HCT116 (cell line): ENCODE measurements at regions not wholly inside any gene's neighbourhood (a gene's known extent, or its start where the extent isn't known, plus 50 kb on each side); places are given as distances from the start of the nearest gene placed in this dataset.

Experiments
- ATAC-seq: fragments of 200-7000 bp; cut with Tn5 transposase; 2 replicates; pipeline ENCODE4 v1.9.1; 2020; ENCODE audit warnings: mild to moderate bottlenecking, moderate library complexity
- BruUV-seq: library from RNA; stranded (reverse); fragments of 400-500 nt; replicated peaks from 2 replicates; lab custom pipeline; 2021; lab: Mats Ljungman, UMichigan
- CTCF ChIA-PET: fragments of 300-600 bp; sonication (Branson Sonifier 250); formaldehyde crosslinking; loops from one replicate; lab custom pipeline; 2021; ENCODE audit warnings: antibody characterized with exemption; lab: Charles Lee
- POLR2A ChIA-PET: fragments of 300-600, 350-600 bp; sonication (Branson Sonifier 250); formaldehyde crosslinking; loops from one replicate; lab custom pipeline; 2021; ENCODE audit warnings: antibody characterized with exemption; lab: Charles Lee
- RAD21 ChIA-PET, 2 experiments: fragments of 300-600 bp; sonication (Branson Sonifier 250); formaldehyde crosslinking; loops; one replicate each; lab custom pipeline; 2023; ENCODE audit warnings: low total read pairs in 2 of 2; ENCODE audit not compliant: uncharacterized antibody in 2 of 2, unreplicated experiment in 2 of 2, low non-redundant PET in 1 of 2; lab: Charles Lee
- DNase-seq: peaks from one replicate; pipeline ENCODE4 v3.0.0-alpha.2; 2010; ENCODE audit warnings: low read depth, low spot score
- H2AFZ ChIP-seq: fragments of 200-600 bp; shearing (Covaris generic), sonication (generic); 2 replicates; pipeline ENCODE4 v1.6.1; 2017; ENCODE audit warnings: low read depth, mixed run types, mixed read lengths, antibody characterized with exemption, low read length; ENCODE audit not compliant: poor library complexity, severe bottlenecking
- H3K27ac ChIP-seq: 2 replicates; pipeline ENCODE4 v1.5.1; 2012; ENCODE audit warnings: low read depth, low read length
- H3K27me3 ChIP-seq: fragments of 200-600 bp; sonication (generic); 2 replicates; pipeline ENCODE4 v1.6.1; 2016; ENCODE audit warnings: mixed run types, low read length, mixed read lengths; ENCODE audit not compliant: insufficient read depth
- H3K36me3 ChIP-seq, 2 experiments: fragments of 200-500 bp in 1 of 2; fragments of 200-600 bp in 1 of 2; sonication (Bioruptor generic) in 1 of 2; sonication (generic) in 1 of 2; 2 replicates each; pipeline versions ENCODE4 v1.5.1 to v1.6.1; 2014 to 2016; ENCODE audit warnings: low read length in 2 of 2, inconsistent platforms in 1 of 2, mixed read lengths in 1 of 2, mixed run types in 1 of 2; ENCODE audit not compliant: insufficient read depth in 2 of 2, control insufficient read depth in 1 of 2
- H3K4me1 ChIP-seq, 2 experiments: fragments of 200-600 bp in 1 of 2; sonication (generic) in 1 of 2; 2 replicates each; pipeline versions ENCODE4 v1.5.1 to v1.6.1; 2012 to 2017; ENCODE audit warnings: low read length in 2 of 2, inconsistent platforms in 1 of 2, mild to moderate bottlenecking in 1 of 2, mixed read lengths in 1 of 2, mixed run types in 1 of 2, moderate library complexity in 1 of 2; ENCODE audit not compliant: insufficient read depth in 2 of 2, control insufficient read depth in 1 of 2
- H3K4me2 ChIP-seq: fragments of 200-600 bp; sonication (generic); 2 replicates; pipeline ENCODE4 v1.6.1; 2017; ENCODE audit warnings: mixed run types, low read length, mixed read lengths
- H3K4me3 ChIP-seq, 2 experiments: fragments of 200-600 bp in 1 of 2; sonication (generic) in 1 of 2; replicated peaks in 1 of 2; 2 replicates each; pipeline ENCODE4 v1.5.1; 2011 to 2016; ENCODE audit warnings: low read length in 2 of 2, control low read depth in 1 of 2, low read depth in 1 of 2, mild to moderate bottlenecking in 1 of 2, mixed read lengths in 1 of 2, mixed run types in 1 of 2
- H3K79me2 ChIP-seq: fragments of 200-600 bp; sonication (generic); 2 replicates; pipeline ENCODE4 v1.6.1; 2017; ENCODE audit warnings: mild to moderate bottlenecking, mixed run types, low read length, moderate library complexity, mixed read lengths; ENCODE audit not compliant: insufficient read depth
- H3K9ac ChIP-seq: fragments of 200-600 bp; sonication (generic); 2 replicates; pipeline ENCODE4 v1.6.1; 2016; ENCODE audit warnings: low read length, mixed read lengths
- H3K9me2 ChIP-seq: fragments of 200-600 bp; sonication (generic), shearing (Covaris generic); 2 replicates; pipeline ENCODE4 v1.6.1; 2017; ENCODE audit warnings: mixed run types, mild to moderate bottlenecking, moderate library complexity; ENCODE audit not compliant: insufficient read depth
- H3K9me3 ChIP-seq, 2 experiments: fragments of 200-500 bp in 1 of 2; fragments of 200-600 bp in 1 of 2; sonication (Bioruptor generic) in 1 of 2; sonication (generic) in 1 of 2; 2 replicates each; pipeline ENCODE4 v1.6.1; 2014 to 2017; ENCODE audit warnings: low read length in 2 of 2, mixed read lengths in 2 of 2, inconsistent platforms in 1 of 2, low read depth in 1 of 2, mild to moderate bottlenecking in 1 of 2, mixed run types in 1 of 2, moderate library complexity in 1 of 2; ENCODE audit not compliant: control insufficient read depth in 1 of 2, insufficient read depth in 1 of 2
- H4K20me1 ChIP-seq: fragments of 200-600 bp; sonication (generic), shearing (Covaris generic); 2 replicates; pipeline ENCODE4 v1.6.1; 2017; ENCODE audit warnings: mixed run types, mild to moderate bottlenecking, moderate library complexity; ENCODE audit not compliant: insufficient read depth
- CBX3 ChIP-seq: IDR thresholded peaks from 2 replicates; pipeline ENCODE4 v1.6.1; 2012; ENCODE audit warnings: low read depth
- EGR1 ChIP-seq: IDR thresholded peaks from 2 replicates; pipeline ENCODE4 v1.6.1; 2012; ENCODE audit warnings: low read depth
- ELF1 ChIP-seq: IDR thresholded peaks from 2 replicates; pipeline ENCODE4 v1.6.1; 2012; ENCODE audit warnings: low read depth, borderline replicate concordance
- EZH2 ChIP-seq: fragments of 200-600 bp; sonication (generic); IDR thresholded peaks from 2 replicates; pipeline ENCODE4 v1.6.1; 2017; ENCODE audit warnings: antibody characterized with exemption, mixed run types
- EZH2phosphoT487 ChIP-seq: fragments of 200-600 bp; IDR thresholded peaks from 2 replicates; pipeline ENCODE4 v1.6.1; 2018; ENCODE audit warnings: antibody characterized with exemption, borderline replicate concordance
- FOSL1 ChIP-seq: IDR thresholded peaks from 2 replicates; pipeline ENCODE4 v1.6.1; 2012; ENCODE audit warnings: low read depth
- JUND ChIP-seq: IDR thresholded peaks from 2 replicates; pipeline ENCODE4 v1.6.1; 2012
- POLR2AphosphoS5 ChIP-seq: IDR thresholded peaks from 2 replicates; pipeline ENCODE4 v1.6.1; 2011; ENCODE audit warnings: mild to moderate bottlenecking, low read depth, low read length, moderate library complexity
- RAD21 ChIP-seq: IDR thresholded peaks from 2 replicates; pipeline ENCODE4 v1.6.1; 2012; ENCODE audit warnings: low read depth, mild to moderate bottlenecking
- SIN3A ChIP-seq: IDR thresholded peaks from 2 replicates; pipeline ENCODE4 v1.6.1; 2012; ENCODE audit warnings: low read depth
- SP1 ChIP-seq: IDR thresholded peaks from 2 replicates; pipeline ENCODE4 v1.6.1; 2012; ENCODE audit warnings: low read depth
- SRF ChIP-seq: IDR thresholded peaks from 2 replicates; pipeline ENCODE4 v1.6.1; 2012; ENCODE audit warnings: low read depth
- TCF7L2 ChIP-seq: IDR thresholded peaks from 2 replicates; pipeline ENCODE4 v1.7.0; 2011; ENCODE audit warnings: borderline replicate concordance, inconsistent platforms; ENCODE audit not compliant: insufficient read depth, insufficient read length; ENCODE audit errors: extremely low read depth
- YY1 ChIP-seq: IDR thresholded peaks from 2 replicates; pipeline ENCODE4 v1.6.1; 2011; ENCODE audit warnings: low read length, low read depth, moderate library complexity, mild to moderate bottlenecking; ENCODE audit not compliant: insufficient replicate concordance; ENCODE audit errors: extremely low read depth
- ZFX ChIP-seq: fragments of 450-650 bp; IDR thresholded peaks from 2 replicates; pipeline ENCODE4 v1.6.1; 2017
- ZNF274 ChIP-seq: fragments of 200-500 bp; sonication (Bioruptor generic); IDR thresholded peaks from 2 replicates; pipeline ENCODE4 v1.6.1; 2014; ENCODE audit warnings: mild to moderate bottlenecking, low read depth, low read length, inconsistent platforms
- intact Hi-C: fragments of 100-400 bp; cut with micrococcal nuclease; formaldehyde crosslinking; loops from 2 replicates; pipeline ENCODE4 v1.10.0; 2022
- TF ChIP-seq, protein P1 (sequence below): IDR thresholded peaks from 2 replicates; pipeline ENCODE4 v1.6.1; 2012
- TF ChIP-seq, protein P2 (sequence below): IDR thresholded peaks from 2 replicates; pipeline ENCODE4 v1.6.1; 2012
- TF ChIP-seq, protein P3 (sequence below): IDR thresholded peaks from 2 replicates; pipeline ENCODE4 v1.6.1; 2012; ENCODE audit warnings: low read depth

DNA sequence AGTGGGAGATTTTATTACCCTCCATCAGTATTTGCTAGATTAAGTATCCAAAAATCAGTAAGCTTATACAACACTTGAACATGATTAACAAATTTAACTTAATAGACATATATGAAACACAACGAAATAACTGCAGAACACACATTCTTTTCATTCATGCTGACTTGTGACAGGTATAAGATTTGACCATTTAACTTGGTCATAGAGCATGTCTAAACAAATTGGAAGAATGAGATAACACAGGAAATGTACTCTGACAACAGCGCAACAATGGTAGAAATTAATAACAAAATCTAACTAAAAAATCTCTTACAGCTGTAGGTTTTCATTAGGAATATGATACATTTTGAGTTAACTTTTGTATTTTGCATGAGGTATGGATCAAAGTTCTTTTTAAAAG lies 62.4 kb upstream of the TTLL7 start:
- intact Hi-C loops, result loop anchor here (5.0 kb wide), 1 partner anchor 39 kb away; no protein-coding TSS in a partner anchor
- no peaks in the 10 kb centered on the region for H3K9me3 ChIP-seq
- H3K79me2 ChIP-seq, result no peaks in the 10 kb centered on the region
- no peak overlapping the region for H2AFZ ChIP-seq
- H3K4me2 ChIP-seq, result no peak overlapping the region
- BruUV-seq, result no TSS peak
- no peaks in the 10 kb centered on the region for H3K27me3 ChIP-seq
- H3K9me2 ChIP-seq, result no peaks in the 10 kb centered on the region
- ATAC-seq (no peak), DNase-seq (no peak)
- H4K20me1 ChIP-seq, result no peaks in the 10 kb centered on the region
- no peak overlapping the region for H3K9ac ChIP-seq
- H3K4me1 ChIP-seq, result no peaks in the 10 kb centered on the region
- no peak overlapping the region for H3K27ac ChIP-seq
- H3K4me3 ChIP-seq, result no peak overlapping the region
- TF ChIP-seq POLR2AphosphoS5, result no peak
- TF ChIP-seq YY1, result no peak
- no peak for TF ChIP-seq EZH2phosphoT487
- TF ChIP-seq ELF1, result no peak
- TF ChIP-seq CBX3, result no peak
- TF ChIP-seq EGR1, result no peak
- ChIA-PET POLR2A (no interaction called here), RAD21 (no interaction called here), CTCF (interaction anchor here (1.7 kb wide), 1 partner anchor 9 kb away, joined by 6 read pairs; no protein-coding TSS in a partner anchor)
- no peaks in the 10 kb centered on the region for H3K36me3 ChIP-seq

DNA sequence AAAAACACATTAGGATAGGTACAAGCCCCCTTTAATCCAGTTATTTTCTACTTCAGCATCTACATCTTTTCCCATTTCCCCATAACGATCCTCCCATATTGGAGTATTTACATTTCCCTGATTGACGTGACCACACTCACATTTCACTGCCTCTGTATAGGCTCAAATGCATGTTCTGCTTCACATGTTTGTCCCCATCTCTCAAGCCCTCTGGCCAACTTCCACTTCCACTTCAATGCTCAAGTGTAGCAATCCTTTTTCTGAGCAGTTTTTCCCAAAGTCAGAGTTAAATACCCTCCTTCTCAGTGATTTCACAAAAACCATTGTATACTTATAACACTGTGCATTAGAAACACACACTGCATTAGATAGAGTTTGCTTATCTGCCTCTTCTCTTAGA lies 61.8 kb upstream of the TTLL7 start:
- H3K4me2 ChIP-seq, result no peak overlapping the region
- no peak overlapping the region for H3K27ac ChIP-seq
- H3K9me2 ChIP-seq, result no peaks in the 10 kb centered on the region
- H3K9me3 ChIP-seq, result no peaks in the 10 kb centered on the region
- ChIA-PET CTCF (interaction anchor here (0.6 to 1.7 kb wide), 2 partner anchors 9 to 434 kb away, joined by 4 to 6 read pairs; no protein-coding TSS in a partner anchor), POLR2A (interaction anchor here (0.7 to 0.9 kb wide), 2 partner anchors 9 to 11 kb away, joined by 3 read pairs; no protein-coding TSS in a partner anchor), RAD21 (no interaction called here)
- no peak overlapping the region for H3K9ac ChIP-seq
- ATAC-seq, result no peak
- no TSS peak for BruUV-seq
- intact Hi-C loops, result loop anchor here (5.0 kb wide), 1 partner anchor 38 kb away; no protein-coding TSS in a partner anchor
- no peaks in the 10 kb centered on the region for H3K36me3 ChIP-seq
- no peak overlapping the region for H2AFZ ChIP-seq
- H4K20me1 ChIP-seq, result no peaks in the 10 kb centered on the region
- no peaks in the 10 kb centered on the region for H3K4me1 ChIP-seq
- no peaks in the 10 kb centered on the region for H3K79me2 ChIP-seq
- H3K4me3 ChIP-seq, result no peak overlapping the region
- DNase-seq, result no peak
- no peaks in the 10 kb centered on the region for H3K27me3 ChIP-seq
- TF ChIP-seq EZH2, result no peak
- no peak for TF ChIP-seq JUND
- TF ChIP-seq FOSL1, result no peak
- TF ChIP-seq ZFX, result no peak
- no peak for TF ChIP-seq TCF7L2
- TF ChIP-seq, protein P1, sequence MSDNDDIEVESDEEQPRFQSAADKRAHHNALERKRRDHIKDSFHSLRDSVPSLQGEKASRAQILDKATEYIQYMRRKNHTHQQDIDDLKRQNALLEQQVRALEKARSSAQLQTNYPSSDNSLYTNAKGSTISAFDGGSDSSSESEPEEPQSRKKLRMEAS, result no peak
- TF ChIP-seq SIN3A, result no peak
- TF ChIP-seq POLR2AphosphoS5, result no peak
- no peak for TF ChIP-seq SP1
- TF ChIP-seq CBX3, result no peak
- TF ChIP-seq, protein P2, sequence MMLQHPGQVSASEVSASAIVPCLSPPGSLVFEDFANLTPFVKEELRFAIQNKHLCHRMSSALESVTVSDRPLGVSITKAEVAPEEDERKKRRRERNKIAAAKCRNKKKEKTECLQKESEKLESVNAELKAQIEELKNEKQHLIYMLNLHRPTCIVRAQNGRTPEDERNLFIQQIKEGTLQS, result no peak
- TF ChIP-seq, protein P3, sequence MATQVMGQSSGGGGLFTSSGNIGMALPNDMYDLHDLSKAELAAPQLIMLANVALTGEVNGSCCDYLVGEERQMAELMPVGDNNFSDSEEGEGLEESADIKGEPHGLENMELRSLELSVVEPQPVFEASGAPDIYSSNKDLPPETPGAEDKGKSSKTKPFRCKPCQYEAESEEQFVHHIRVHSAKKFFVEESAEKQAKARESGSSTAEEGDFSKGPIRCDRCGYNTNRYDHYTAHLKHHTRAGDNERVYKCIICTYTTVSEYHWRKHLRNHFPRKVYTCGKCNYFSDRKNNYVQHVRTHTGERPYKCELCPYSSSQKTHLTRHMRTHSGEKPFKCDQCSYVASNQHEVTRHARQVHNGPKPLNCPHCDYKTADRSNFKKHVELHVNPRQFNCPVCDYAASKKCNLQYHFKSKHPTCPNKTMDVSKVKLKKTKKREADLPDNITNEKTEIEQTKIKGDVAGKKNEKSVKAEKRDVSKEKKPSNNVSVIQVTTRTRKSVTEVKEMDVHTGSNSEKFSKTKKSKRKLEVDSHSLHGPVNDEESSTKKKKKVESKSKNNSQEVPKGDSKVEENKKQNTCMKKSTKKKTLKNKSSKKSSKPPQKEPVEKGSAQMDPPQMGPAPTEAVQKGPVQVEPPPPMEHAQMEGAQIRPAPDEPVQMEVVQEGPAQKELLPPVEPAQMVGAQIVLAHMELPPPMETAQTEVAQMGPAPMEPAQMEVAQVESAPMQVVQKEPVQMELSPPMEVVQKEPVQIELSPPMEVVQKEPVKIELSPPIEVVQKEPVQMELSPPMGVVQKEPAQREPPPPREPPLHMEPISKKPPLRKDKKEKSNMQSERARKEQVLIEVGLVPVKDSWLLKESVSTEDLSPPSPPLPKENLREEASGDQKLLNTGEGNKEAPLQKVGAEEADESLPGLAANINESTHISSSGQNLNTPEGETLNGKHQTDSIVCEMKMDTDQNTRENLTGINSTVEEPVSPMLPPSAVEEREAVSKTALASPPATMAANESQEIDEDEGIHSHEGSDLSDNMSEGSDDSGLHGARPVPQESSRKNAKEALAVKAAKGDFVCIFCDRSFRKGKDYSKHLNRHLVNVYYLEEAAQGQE, result no peak
- no peak for TF ChIP-seq RAD21
- TF ChIP-seq SRF, result no peak
- TF ChIP-seq ZNF274, result no peak
- no peak for TF ChIP-seq EGR1
